CD4-positive, alpha-beta T cell treated with Interleukin-21 for 1 hour (primary cell): ENCODE measurements at regions not wholly inside any gene's neighbourhood (a gene's known extent, or its start where the extent isn't known, plus 50 kb on each side); places are given as distances from the start of the nearest gene placed in this dataset.
"Not testable (repeated sequence)": the region's sequence is repeated elsewhere in the genome, so short reads cannot be mapped to it uniquely, and the experiment has no call there.

Experiments
- DNase-seq: peaks from one replicate; pipeline ENCODE4 v3.0.0-alpha.2; 2020

GRCh38 chr10:124158592-124158991, 65.2 kb upstream of the CHST15 start:
- DNase-seq: no peak

GRCh38 chr10:124157271-124157681, 63.9 kb upstream of the CHST15 start:
- no peak for DNase-seq

GRCh38 chr10:124156524-124157260, 63.3 kb upstream of the CHST15 start:
- DNase-seq: no peak

GRCh38 chr10:124155781-124156435, 62.5 kb upstream of the CHST15 start:
- DNase-seq: no peak

- DNase-seq: peak; percentile 42
Measured at GRCh38 chr10:124153023-124153826, 59.8 kb upstream of the CHST15 start.

- DNase-seq: no peak
Measured at GRCh38 chr10:124152139-124153022, 59.0 kb upstream of the CHST15 start.

- DNase-seq: no peak
Measured at GRCh38 chr10:124151466-124152095, 58.2 kb upstream of the CHST15 start.

GRCh38 chr10:124150807-124151417, 57.5 kb upstream of the CHST15 start:
- no peak for DNase-seq

GRCh38 chr10:124150189-124150806, 56.9 kb upstream of the CHST15 start:
- DNase-seq: no peak

GRCh38 chr10:124149189-124150042, 56.0 kb upstream of the CHST15 start:
- no peak for DNase-seq

GRCh38 chr10:124148509-124149188, 55.3 kb upstream of the CHST15 start:
- DNase-seq: not testable (repeated sequence)

- no peak for DNase-seq
Measured at GRCh38 chr10:124146483-124146882, 53.1 kb upstream of the CHST15 start.

GRCh38 chr10:124145109-124145870, 51.9 kb upstream of the CHST15 start:
- DNase-seq: peak; percentile 11

- DNase-seq: no peak
Measured at GRCh38 chr10:124144536-124144935, 51.1 kb upstream of the CHST15 start.

- no peak for DNase-seq
Measured at GRCh38 chr10:124143721-124144120, 50.3 kb upstream of the CHST15 start.
